K562 (cell line): ENCODE measurements at regions not wholly inside any gene's neighbourhood (a gene's known extent, or its start where the extent isn't known, plus 50 kb on each side); places are given as distances from the start of the nearest gene placed in this dataset.

Experiments
- ATAC-seq: fragments of 200-7000 bp; cut with Tn5 transposase; 3 replicates; pipeline ENCODE4 v1.9.1; 2020; ENCODE audit warnings: moderate library complexity
- BruUV-seq: library from RNA; stranded (reverse); fragments of 400-500 nt; replicated peaks from 2 replicates; lab custom pipeline; 2021; lab: Mats Ljungman, UMichigan
- CTCF ChIA-PET: fragments of 300-600 bp; formaldehyde crosslinking; extraction: SDS; loops from one replicate; lab custom pipeline; 2021; ENCODE audit warnings: low intra/inter-chr PET ratio; lab: Yijun Ruan, JAX
- POLR2A ChIA-PET: fragments of 300-600, 350-650 bp; sonication (Branson Sonifier 250); formaldehyde crosslinking; extraction: SDS; loops from one replicate; lab custom pipeline; 2021; ENCODE audit warnings: antibody characterized with exemption, inconsistent platforms; lab: Yijun Ruan, JAX
- DNase-seq, 4 experiments: peaks; one replicate each; pipeline versions ENCODE4 v3.0.0 to v3.0.0-alpha.2; 2011 to 2018; ENCODE audit warnings: low spot score in 3 of 4, mixed read lengths in 3 of 4; ENCODE audit errors: extremely low read depth in 1 of 4
- FAIRE-seq: peaks from 2 replicates; lab custom pipeline; 2011; peaks lifted over from hg19 to GRCh38; lab: Jason Lieb, UNC
- H2AFZ ChIP-seq: 2 replicates; pipeline ENCODE4 v1.6.0; 2011; ENCODE audit warnings: low read depth, low read length, control low read depth, inconsistent platforms
- H3K27ac ChIP-seq: fragments of 200-600 bp; 3 replicates; pipeline ENCODE4 v1.8.0; 2011; ENCODE audit warnings: low read depth, mild to moderate bottlenecking, control low read depth, inconsistent platforms, low read length, moderate library complexity, mixed read lengths; ENCODE audit errors: extremely low read depth
- H3K27me3 ChIP-seq, 2 experiments: fragments of 300-600 bp in 1 of 2; 2 replicates in 1 of 2; 3 replicates in 1 of 2; pipeline versions ENCODE4 v1.6.0 to v1.8.0; 2011; ENCODE audit warnings: inconsistent platforms in 2 of 2, low read length in 2 of 2, mild to moderate bottlenecking in 1 of 2, mixed read lengths in 1 of 2, moderate library complexity in 1 of 2; ENCODE audit not compliant: control insufficient read depth in 2 of 2, insufficient read depth in 2 of 2
- H3K36me3 ChIP-seq: fragments of 300-600 bp; 3 replicates; pipeline ENCODE4 v1.8.0; 2011; ENCODE audit warnings: mild to moderate bottlenecking, low read length, inconsistent platforms; ENCODE audit not compliant: control insufficient read depth, insufficient read depth
- H3K4me1 ChIP-seq, 2 experiments: fragments of 200-600 bp in 1 of 2; replicated peaks in 1 of 2; 2 replicates in 1 of 2; 3 replicates in 1 of 2; pipeline versions ENCODE4 v1.5.1 to v1.8.0; 2011; ENCODE audit warnings: inconsistent platforms in 2 of 2, low read length in 2 of 2, mild to moderate bottlenecking in 1 of 2, mixed read lengths in 1 of 2, moderate library complexity in 1 of 2; ENCODE audit not compliant: control insufficient read depth in 2 of 2, insufficient read depth in 2 of 2
- H3K4me2 ChIP-seq: 2 replicates; pipeline ENCODE4 v1.6.1; 2011; ENCODE audit warnings: low read length, control low read depth, inconsistent platforms, mixed read lengths; ENCODE audit not compliant: insufficient read depth
- H3K4me3 ChIP-seq: fragments of 200-600 bp; sonication (generic), shearing (Covaris generic); 2 replicates; pipeline ENCODE4 v1.5.1; 2016; ENCODE audit warnings: control low read depth, inconsistent platforms
- H3K79me2 ChIP-seq: fragments of 200-600 bp; 3 replicates; pipeline ENCODE4 v1.8.0; 2011; ENCODE audit warnings: low read length, inconsistent platforms; ENCODE audit not compliant: control insufficient read depth, insufficient read depth
- H3K9ac ChIP-seq, 2 experiments: 2 replicates each; pipeline versions ENCODE4 v1.6.0 to v1.6.1; 2011; ENCODE audit warnings: low read depth in 2 of 2, low read length in 2 of 2, control low read depth in 1 of 2, inconsistent platforms in 1 of 2, mild to moderate bottlenecking in 1 of 2, mixed read lengths in 1 of 2; ENCODE audit not compliant: insufficient read depth in 1 of 2
- H3K9me1 ChIP-seq: one replicate; pipeline ENCODE4 v1.6.0; 2011; ENCODE audit warnings: inconsistent platforms, mild to moderate bottlenecking, low read length, moderate library complexity; ENCODE audit not compliant: control insufficient read depth, insufficient read depth
- H3K9me3 ChIP-seq: replicated peaks from 2 replicates; pipeline ENCODE4 v1.5.1; 2011; ENCODE audit warnings: low read depth, low read length, inconsistent platforms; ENCODE audit not compliant: control insufficient read depth, insufficient read depth
- H4K20me1 ChIP-seq: replicated peaks from 2 replicates; pipeline ENCODE4 v1.6.1; 2011; ENCODE audit warnings: low read length, inconsistent platforms, mixed read lengths; ENCODE audit not compliant: control insufficient read depth, insufficient read depth
- CCNT2 ChIP-seq: IDR thresholded peaks from 2 replicates; pipeline ENCODE4 v1.6.1; 2011; ENCODE audit warnings: borderline replicate concordance, low read depth, mild to moderate bottlenecking, moderate library complexity, mixed read lengths, low read length; ENCODE audit not compliant: insufficient read length; ENCODE audit errors: extremely low read depth
- FOXK1 ChIP-seq: sonication (generic); formaldehyde crosslinking; IDR thresholded peaks from 2 replicates; pipeline ENCODE4 v1.8.0; 2022; ENCODE audit warnings: missing genetic modification reagents, mild to moderate bottlenecking, borderline replicate concordance
- HOXB6 ChIP-seq: fragments of 250-450 bp; sonication (Bioruptor Pico); IDR thresholded peaks from 2 replicates; pipeline ENCODE4 v1.5.1; 2022; ENCODE audit warnings: mild to moderate bottlenecking, borderline replicate concordance
- KDM2B ChIP-seq: fragments of 250-450 bp; sonication (Bioruptor Pico); IDR thresholded peaks from 2 replicates; pipeline ENCODE4 v1.8.0; 2021; ENCODE audit warnings: mild to moderate bottlenecking, moderate library complexity
- MTA3 ChIP-seq: fragments of 450-650 bp; formaldehyde crosslinking; IDR thresholded peaks from 2 replicates; pipeline ENCODE4 v1.6.1; 2017; ENCODE audit warnings: mild to moderate bottlenecking, borderline replicate concordance
- RAD51 ChIP-seq: fragments of 450-650 bp; IDR thresholded peaks from 2 replicates; pipeline ENCODE4 v1.7.1; 2016; ENCODE audit warnings: low read depth, mild to moderate bottlenecking, borderline replicate concordance
- RBBP5 ChIP-seq: fragments of 200-600 bp; sonication (generic); IDR thresholded peaks from 2 replicates; pipeline ENCODE4 v1.6.1; 2012; ENCODE audit warnings: borderline replicate concordance, mild to moderate bottlenecking, low read length, control low read depth, inconsistent platforms; ENCODE audit not compliant: insufficient read depth, poor library complexity, severe bottlenecking
- TSC22D4 ChIP-seq: fragments of 450-650 bp; IDR thresholded peaks from 2 replicates; pipeline ENCODE4 v1.6.1; 2016; ENCODE audit warnings: missing genetic modification characterization, missing biosample characterization, control low read depth
- ZNF121 ChIP-seq: sonication (generic); formaldehyde crosslinking; conservative IDR thresholded peaks from 2 replicates; pipeline ENCODE4 v1.8.0; 2022; ENCODE audit warnings: missing genetic modification reagents
- WGBS: fragments of 100-300 bp; shearing (Covaris generic); methylation state at CpG from one replicate; pipeline ENCODE4 v1.1.6; 2016; ENCODE audit warnings: low coverage, mixed read lengths; ENCODE audit not compliant: insufficient coverage; ENCODE audit errors: missing lambda C conversion rate; 5-methylcytosine and 5-hydroxymethylcytosine counted together
- in situ Hi-C: fragments of 300-500 bp; cut with MboI; formaldehyde crosslinking; loops from 4 replicates; pipeline ENCODE4 v1.15.0; 2018; ENCODE audit warnings: inconsistent platforms, mixed read lengths
- intact Hi-C: fragments of 100-400 bp; cut with micrococcal nuclease; formaldehyde crosslinking; loops from 2 replicates; pipeline ENCODE4 v1.14.2; 2022
- TF ChIP-seq, protein P1 (sequence below): fragments of 250-450 bp; sonication (Bioruptor Pico); IDR thresholded peaks from 2 replicates; pipeline ENCODE4 v1.8.0; 2021; ENCODE audit warnings: borderline replicate concordance, mild to moderate bottlenecking, moderate library complexity; ENCODE audit not compliant: poor library complexity, severe bottlenecking
- TF ChIP-seq, protein P2 (sequence below): fragments of 450-650 bp; formaldehyde crosslinking; IDR thresholded peaks from 2 replicates; pipeline ENCODE4 v1.4.0; 2022; ENCODE audit warnings: missing genetic modification characterization
- TF ChIP-seq, protein P3 (sequence below): fragments of 200-800 bp; sonication (Bioruptor generic); IDR thresholded peaks from 2 replicates; pipeline ENCODE4 v1.6.1; 2017; ENCODE audit warnings: missing genetic modification characterization, missing compliant biosample characterization
- TF ChIP-seq, protein P4 (sequence below): fragments of 250-450 bp; sonication (Bioruptor Pico); IDR thresholded peaks from 2 replicates; pipeline ENCODE4 v1.4.0; 2020; ENCODE audit warnings: mild to moderate bottlenecking
- TF ChIP-seq, protein P5 (sequence below): fragments of 250-450 bp; sonication (Bioruptor Pico); IDR thresholded peaks from 2 replicates; pipeline ENCODE4 v1.8.0; 2021; ENCODE audit warnings: moderate library complexity, mild to moderate bottlenecking, inconsistent platforms
- TF ChIP-seq, protein P6 (sequence below): sonication (generic); formaldehyde crosslinking; IDR thresholded peaks from 2 replicates; pipeline ENCODE4 v1.8.0; 2022; ENCODE audit warnings: mild to moderate bottlenecking, missing genetic modification reagents

DNA sequence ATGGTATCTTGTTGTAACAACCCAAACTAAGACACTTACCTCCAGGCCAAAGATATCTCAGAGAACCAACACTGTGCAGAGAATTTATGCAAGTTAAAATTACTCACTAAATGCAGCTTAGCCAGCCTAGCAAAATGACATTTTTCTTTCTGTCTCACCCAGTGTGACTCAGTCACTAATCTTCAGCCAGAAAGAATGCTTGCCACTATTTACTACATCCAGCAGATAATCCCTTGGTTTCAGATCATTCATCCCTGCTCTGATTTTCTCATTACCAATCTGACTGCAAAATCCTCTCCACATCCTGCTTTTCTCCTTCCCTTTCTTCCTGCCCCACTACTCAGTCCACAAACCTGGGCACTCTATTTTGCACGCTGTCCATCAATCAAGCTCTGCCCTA lies 93.5 kb upstream of the NEBL start:
- BruUV-seq: no TSS peak
- in situ Hi-C loops: no loop called here
- Histone ChIP-seq H3K27me3 (no peaks in the 10 kb centered on the region), H3K27ac (no peak overlapping the region), H4K20me1 (no peaks in the 10 kb centered on the region), H3K4me2 (no peak overlapping the region), H3K9me3 (no peaks in the 10 kb centered on the region), H3K9ac (no peak overlapping the region), H3K9me1 (no peaks in the 10 kb centered on the region), H3K4me1 (no peaks in the 10 kb centered on the region), H3K4me3 (no peak overlapping the region), H3K36me3 (no peaks in the 10 kb centered on the region), H2AFZ (no peak overlapping the region), H3K79me2 (no peaks in the 10 kb centered on the region)
- intact Hi-C loops: no loop called here
- DNase-seq (no peak), FAIRE-seq (no peak), ATAC-seq (no peak)
- ChIA-PET POLR2A (interaction anchor here (0.6 kb wide), 1 partner anchor 27 kb away, joined by 3 read pairs; no protein-coding TSS in a partner anchor), CTCF (no interaction called here)
- 22% methylated on average over 1 of the region's 1 CpG for WGBS
- no peak for TF ChIP-seq FOXK1 (CRISPR knock-in tag)
- TF ChIP-seq, protein P1, sequence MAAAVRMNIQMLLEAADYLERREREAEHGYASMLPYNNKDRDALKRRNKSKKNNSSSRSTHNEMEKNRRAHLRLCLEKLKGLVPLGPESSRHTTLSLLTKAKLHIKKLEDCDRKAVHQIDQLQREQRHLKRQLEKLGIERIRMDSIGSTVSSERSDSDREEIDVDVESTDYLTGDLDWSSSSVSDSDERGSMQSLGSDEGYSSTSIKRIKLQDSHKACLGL (CRISPR knock-in tag): no peak
- TF ChIP-seq CCNT2: no peak
- no peak for TF ChIP-seq TSC22D4 (tag)
- TF ChIP-seq RAD51: no peak
- TF ChIP-seq KDM2B (CRISPR knock-in tag): no peak
- TF ChIP-seq HOXB6 (CRISPR knock-in tag): no peak
- no peak for TF ChIP-seq ZNF121 (CRISPR knock-in tag)
- TF ChIP-seq, protein P2, sequence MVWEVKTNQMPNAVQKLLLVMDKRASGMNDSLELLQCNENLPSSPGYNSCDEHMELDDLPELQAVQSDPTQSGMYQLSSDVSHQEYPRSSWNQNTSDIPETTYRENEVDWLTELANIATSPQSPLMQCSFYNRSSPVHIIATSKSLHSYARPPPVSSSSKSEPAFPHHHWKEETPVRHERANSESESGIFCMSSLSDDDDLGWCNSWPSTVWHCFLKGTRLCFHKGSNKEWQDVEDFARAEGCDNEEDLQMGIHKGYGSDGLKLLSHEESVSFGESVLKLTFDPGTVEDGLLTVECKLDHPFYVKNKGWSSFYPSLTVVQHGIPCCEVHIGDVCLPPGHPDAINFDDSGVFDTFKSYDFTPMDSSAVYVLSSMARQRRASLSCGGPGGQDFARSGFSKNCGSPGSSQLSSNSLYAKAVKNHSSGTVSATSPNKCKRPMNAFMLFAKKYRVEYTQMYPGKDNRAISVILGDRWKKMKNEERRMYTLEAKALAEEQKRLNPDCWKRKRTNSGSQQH (CRISPR knock-in tag): no peak
- TF ChIP-seq MTA3: no peak
- TF ChIP-seq, protein P3, sequence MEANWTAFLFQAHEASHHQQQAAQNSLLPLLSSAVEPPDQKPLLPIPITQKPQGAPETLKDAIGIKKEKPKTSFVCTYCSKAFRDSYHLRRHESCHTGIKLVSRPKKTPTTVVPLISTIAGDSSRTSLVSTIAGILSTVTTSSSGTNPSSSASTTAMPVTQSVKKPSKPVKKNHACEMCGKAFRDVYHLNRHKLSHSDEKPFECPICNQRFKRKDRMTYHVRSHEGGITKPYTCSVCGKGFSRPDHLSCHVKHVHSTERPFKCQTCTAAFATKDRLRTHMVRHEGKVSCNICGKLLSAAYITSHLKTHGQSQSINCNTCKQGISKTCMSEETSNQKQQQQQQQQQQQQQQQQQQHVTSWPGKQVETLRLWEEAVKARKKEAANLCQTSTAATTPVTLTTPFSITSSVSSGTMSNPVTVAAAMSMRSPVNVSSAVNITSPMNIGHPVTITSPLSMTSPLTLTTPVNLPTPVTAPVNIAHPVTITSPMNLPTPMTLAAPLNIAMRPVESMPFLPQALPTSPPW (CRISPR knock-in tag): no peak
- no peak for TF ChIP-seq RBBP5
- TF ChIP-seq, protein P4, sequence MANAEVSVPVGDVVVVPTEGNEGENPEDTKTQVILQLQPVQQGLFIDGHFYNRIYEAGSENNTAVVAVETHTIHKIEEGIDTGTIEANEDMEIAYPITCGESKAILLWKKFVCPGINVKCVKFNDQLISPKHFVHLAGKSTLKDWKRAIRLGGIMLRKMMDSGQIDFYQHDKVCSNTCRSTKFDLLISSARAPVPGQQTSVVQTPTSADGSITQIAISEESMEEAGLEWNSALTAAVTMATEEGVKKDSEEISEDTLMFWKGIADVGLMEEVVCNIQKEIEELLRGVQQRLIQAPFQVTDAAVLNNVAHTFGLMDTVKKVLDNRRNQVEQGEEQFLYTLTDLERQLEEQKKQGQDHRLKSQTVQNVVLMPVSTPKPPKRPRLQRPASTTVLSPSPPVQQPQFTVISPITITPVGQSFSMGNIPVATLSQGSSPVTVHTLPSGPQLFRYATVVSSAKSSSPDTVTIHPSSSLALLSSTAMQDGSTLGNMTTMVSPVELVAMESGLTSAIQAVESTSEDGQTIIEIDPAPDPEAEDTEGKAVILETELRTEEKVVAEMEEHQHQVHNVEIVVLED (CRISPR knock-in tag): no peak
- TF ChIP-seq, protein P5, sequence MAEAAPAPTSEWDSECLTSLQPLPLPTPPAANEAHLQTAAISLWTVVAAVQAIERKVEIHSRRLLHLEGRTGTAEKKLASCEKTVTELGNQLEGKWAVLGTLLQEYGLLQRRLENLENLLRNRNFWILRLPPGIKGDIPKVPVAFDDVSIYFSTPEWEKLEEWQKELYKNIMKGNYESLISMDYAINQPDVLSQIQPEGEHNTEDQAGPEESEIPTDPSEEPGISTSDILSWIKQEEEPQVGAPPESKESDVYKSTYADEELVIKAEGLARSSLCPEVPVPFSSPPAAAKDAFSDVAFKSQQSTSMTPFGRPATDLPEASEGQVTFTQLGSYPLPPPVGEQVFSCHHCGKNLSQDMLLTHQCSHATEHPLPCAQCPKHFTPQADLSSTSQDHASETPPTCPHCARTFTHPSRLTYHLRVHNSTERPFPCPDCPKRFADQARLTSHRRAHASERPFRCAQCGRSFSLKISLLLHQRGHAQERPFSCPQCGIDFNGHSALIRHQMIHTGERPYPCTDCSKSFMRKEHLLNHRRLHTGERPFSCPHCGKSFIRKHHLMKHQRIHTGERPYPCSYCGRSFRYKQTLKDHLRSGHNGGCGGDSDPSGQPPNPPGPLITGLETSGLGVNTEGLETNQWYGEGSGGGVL (CRISPR knock-in tag): no peak
- TF ChIP-seq, protein P6, sequence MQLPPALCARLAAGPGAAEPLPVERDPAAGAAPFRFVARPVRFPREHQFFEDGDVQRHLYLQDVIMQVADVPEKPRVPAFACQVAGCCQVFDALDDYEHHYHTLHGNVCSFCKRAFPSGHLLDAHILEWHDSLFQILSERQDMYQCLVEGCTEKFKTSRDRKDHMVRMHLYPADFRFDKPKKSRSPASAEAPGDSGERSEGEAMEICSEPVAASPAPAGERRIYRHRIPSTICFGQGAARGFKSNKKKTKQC: no peak
